ENCODE measurements at regions not wholly inside any gene's neighbourhood (a gene's known extent, or its start where the extent isn't known, plus 50 kb on each side); places are given as distances from the start of the nearest gene placed in this dataset.

DNA sequence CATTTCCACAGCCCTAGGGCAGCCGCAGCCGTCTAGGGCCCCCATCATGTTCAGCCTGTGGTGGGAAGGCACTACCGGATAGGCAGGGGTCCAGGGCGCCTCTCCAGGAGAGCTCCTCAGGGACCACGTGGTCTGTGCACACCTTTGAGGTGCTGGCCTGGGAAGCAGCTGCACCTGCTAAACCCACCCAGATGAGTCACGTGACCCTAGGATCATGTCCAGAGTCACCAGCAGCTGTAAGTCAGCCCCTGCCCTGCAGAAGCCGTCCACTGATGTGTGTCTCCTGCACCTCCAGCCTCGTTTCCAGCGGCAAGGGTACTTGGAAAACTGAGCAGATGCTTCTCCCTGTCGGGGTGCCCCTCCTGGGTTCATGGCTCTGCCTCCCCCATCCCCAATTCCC, 682.6 kb upstream of the SALL3 start:
- TF ChIP-seq CTCF (IDR thresholded peaks at IDR 0.05) = no peak
- no peak for TF ChIP-seq POLR2A (IDR thresholded peaks at IDR 0.05)
